Mucosa of gallbladder (tissue), 1 donor: ENCODE measurements at regions not wholly inside any gene's neighbourhood (a gene's known extent, or its start where the extent isn't known, plus 50 kb on each side); places are given as distances from the start of the nearest gene placed in this dataset.
"Not testable (repeated sequence)": the region's sequence is repeated elsewhere in the genome, so short reads cannot be mapped to it uniquely, and the experiment has no call there.

Experiments
- DNase-seq: peaks from one replicate; pipeline ENCODE4 v3.0.0-alpha.2; 2020; ENCODE audit warnings: low spot score
- donor health status: DM: no; HTN: no; CAD: no.

- no peak for DNase-seq
Observed at GRCh38 chr7:66503036-66503370, 125.7 kb upstream of the KCTD7 start.

- DNase-seq: no peak
Observed at GRCh38 chr7:66503551-66504031, 125.1 kb upstream of the KCTD7 start.

GRCh38 chr7:66504131-66504530, 124.5 kb upstream of the KCTD7 start:
- DNase-seq: no peak

GRCh38 chr7:66505009-66505408, 123.7 kb upstream of the KCTD7 start:
- DNase-seq: no peak

- no peak for DNase-seq
Observed at GRCh38 chr7:66505531-66506451, 122.9 kb upstream of the KCTD7 start.

GRCh38 chr7:66506703-66507102, 122.0 kb upstream of the KCTD7 start:
- DNase-seq: not testable (repeated sequence)

GRCh38 chr7:66507764-66508296, 120.9 kb upstream of the KCTD7 start:
- DNase-seq: no peak

- no peak for DNase-seq
Observed at GRCh38 chr7:66508431-66508830, 120.2 kb upstream of the KCTD7 start.

- DNase-seq: no peak
Observed at GRCh38 chr7:66514050-66514449, 114.6 kb upstream of the KCTD7 start.

- no peak for DNase-seq
Observed at GRCh38 chr7:66517212-66517909, 111.3 kb upstream of the KCTD7 start.

- DNase-seq: no peak
Observed at GRCh38 chr7:66518151-66518691, 110.5 kb upstream of the KCTD7 start.

- no peak for DNase-seq
Observed at GRCh38 chr7:66521675-66522074, 107.0 kb upstream of the KCTD7 start.

GRCh38 chr7:66522518-66522917, 106.2 kb upstream of the KCTD7 start:
- DNase-seq: no peak

GRCh38 chr7:66523409-66523808, 105.3 kb upstream of the KCTD7 start:
- DNase-seq: no peak

GRCh38 chr7:66524738-66525137, 103.9 kb upstream of the KCTD7 start:
- DNase-seq: no peak

GRCh38 chr7:66526782-66527181, 101.9 kb upstream of the KCTD7 start:
- not testable (repeated sequence) for DNase-seq

GRCh38 chr7:66528652-66529051, 100.0 kb upstream of the KCTD7 start:
- DNase-seq: no peak

GRCh38 chr7:66529883-66530610, 98.6 kb upstream of the KCTD7 start:
- DNase-seq: no peak

GRCh38 chr7:66535414-66536329, 93.0 kb upstream of the KCTD7 start:
- DNase-seq: no peak

- no peak for DNase-seq
Observed at GRCh38 chr7:66537380-66537779, 91.3 kb upstream of the KCTD7 start.

GRCh38 chr7:66537876-66538275, 90.8 kb upstream of the KCTD7 start:
- DNase-seq: no peak
